Gastroesophageal sphincter (tissue), 3 donors: ENCODE measurements at regions not wholly inside any gene's neighbourhood (a gene's known extent, or its start where the extent isn't known, plus 50 kb on each side); places are given as distances from the start of the nearest gene placed in this dataset.

Experiments
- CTCF ChIP-seq, 4 experiments: fragments of 200-600 bp in 2 of 4; fragments of 450-650 bp in 2 of 4; sonication (generic) in 1 of 4; IDR thresholded peaks; one replicate each; pipeline ENCODE4 v1.5.1; 2017 to 2019; ENCODE audit warnings: antibody characterized with exemption in 4 of 4, mild to moderate bottlenecking in 2 of 4, moderate library complexity in 2 of 4
- POLR2AphosphoS5 ChIP-seq: sonication (generic); formaldehyde crosslinking; IDR thresholded peaks from one replicate; pipeline ENCODE4 v1.6.1; 2017; ENCODE audit warnings: antibody characterized with exemption

DNA sequence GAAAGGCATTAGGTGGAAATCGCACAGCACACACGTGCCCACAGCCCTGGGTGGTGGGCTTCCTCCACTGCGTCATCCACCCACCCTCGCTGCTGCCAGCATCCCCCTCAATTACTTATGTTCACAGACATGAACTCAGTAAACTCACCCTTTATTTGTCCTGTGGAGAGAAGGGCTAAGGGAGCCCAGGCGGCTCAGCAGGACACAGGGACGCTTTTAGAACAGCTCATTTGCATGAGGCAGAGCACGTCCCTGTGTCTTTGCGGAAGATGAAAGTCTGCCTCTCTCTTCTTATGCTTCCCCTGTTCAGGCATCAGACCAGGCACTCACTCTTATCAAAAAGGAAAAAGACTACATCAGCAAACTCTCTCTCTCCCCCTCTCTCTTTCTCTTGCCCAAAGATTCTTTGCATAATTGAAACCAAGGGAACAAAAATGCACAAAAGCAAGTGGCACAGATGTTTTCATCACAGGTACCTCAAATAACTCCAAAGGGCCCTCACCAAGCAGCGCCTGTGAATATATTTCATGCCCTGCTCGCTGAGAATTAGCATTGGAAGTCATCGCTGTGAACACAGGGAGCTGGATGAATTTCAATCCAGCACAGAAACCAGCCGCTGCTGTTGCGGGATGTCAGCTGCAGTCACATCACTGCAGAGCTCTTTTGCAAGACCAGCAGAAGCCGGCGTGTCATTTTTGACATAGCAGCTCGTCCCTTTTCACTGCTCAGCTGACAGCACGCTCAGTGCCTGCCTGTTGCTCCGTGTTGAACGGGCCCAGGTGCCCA is 376.3 kb upstream of the MYT1L start:
- TF ChIP-seq POLR2AphosphoS5 (no peak), CTCF (IDR thresholded peaks at IDR 0.05) (no peak)
